ENCODE measurements at regions not wholly inside any gene's neighbourhood (a gene's known extent, or its start where the extent isn't known, plus 50 kb on each side); places are given as distances from the start of the nearest gene placed in this dataset.

DNA sequence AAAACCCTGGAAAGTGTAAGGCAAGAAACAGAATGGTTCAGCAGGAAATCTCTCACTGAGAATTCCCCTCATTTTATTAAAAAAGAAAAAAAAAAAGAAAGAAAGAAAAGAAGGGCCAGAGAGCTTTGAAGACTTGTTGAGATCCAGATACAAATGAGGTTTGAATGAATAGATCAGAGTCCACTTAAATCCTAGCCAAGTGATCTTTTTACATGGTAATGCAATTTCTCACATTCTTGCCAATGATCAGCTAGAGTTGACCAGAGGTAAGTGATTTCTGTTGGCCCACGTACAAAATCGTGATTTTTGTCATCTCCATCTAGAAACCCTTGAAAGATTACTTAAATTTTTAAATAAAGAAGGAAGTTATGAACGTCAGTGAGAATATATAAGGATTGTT is 261.5 kb upstream of the PCSK5 start:
- TF ChIP-seq, protein P1, sequence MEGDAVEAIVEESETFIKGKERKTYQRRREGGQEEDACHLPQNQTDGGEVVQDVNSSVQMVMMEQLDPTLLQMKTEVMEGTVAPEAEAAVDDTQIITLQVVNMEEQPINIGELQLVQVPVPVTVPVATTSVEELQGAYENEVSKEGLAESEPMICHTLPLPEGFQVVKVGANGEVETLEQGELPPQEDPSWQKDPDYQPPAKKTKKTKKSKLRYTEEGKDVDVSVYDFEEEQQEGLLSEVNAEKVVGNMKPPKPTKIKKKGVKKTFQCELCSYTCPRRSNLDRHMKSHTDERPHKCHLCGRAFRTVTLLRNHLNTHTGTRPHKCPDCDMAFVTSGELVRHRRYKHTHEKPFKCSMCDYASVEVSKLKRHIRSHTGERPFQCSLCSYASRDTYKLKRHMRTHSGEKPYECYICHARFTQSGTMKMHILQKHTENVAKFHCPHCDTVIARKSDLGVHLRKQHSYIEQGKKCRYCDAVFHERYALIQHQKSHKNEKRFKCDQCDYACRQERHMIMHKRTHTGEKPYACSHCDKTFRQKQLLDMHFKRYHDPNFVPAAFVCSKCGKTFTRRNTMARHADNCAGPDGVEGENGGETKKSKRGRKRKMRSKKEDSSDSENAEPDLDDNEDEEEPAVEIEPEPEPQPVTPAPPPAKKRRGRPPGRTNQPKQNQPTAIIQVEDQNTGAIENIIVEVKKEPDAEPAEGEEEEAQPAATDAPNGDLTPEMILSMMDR (IDR thresholded peaks at IDR 0.05 in 2 of 3, conservative IDR thresholded peaks at IDR 0.05 in 1 of 3; ENCODE audit: borderline replicate concordance in 1 of 3, insufficient read depth in 1 of 3, low read depth in 2 of 3, low read length in 2 of 3): no peak
- TF ChIP-seq, protein P2, sequence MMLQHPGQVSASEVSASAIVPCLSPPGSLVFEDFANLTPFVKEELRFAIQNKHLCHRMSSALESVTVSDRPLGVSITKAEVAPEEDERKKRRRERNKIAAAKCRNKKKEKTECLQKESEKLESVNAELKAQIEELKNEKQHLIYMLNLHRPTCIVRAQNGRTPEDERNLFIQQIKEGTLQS (IDR thresholded peaks at IDR 0.05): no peak
